ENCODE measurements at regions not wholly inside any gene's neighbourhood (a gene's known extent, or its start where the extent isn't known, plus 50 kb on each side); places are given as distances from the start of the nearest gene placed in this dataset.

- H3K9me3 ChIP-seq, result no peaks in the 10 kb centered on the region
- POLR2A ChIA-PET, result no interaction called here
- no peaks in the 10 kb centered on the region for H4K20me1 ChIP-seq (ENCODE audit: insufficient read depth)
Observed at GRCh38 chr6:169902604-169903003, 151.2 kb downstream of the ERMARD start.

GRCh38 chr6:169902070-169902469, 150.6 kb downstream of the ERMARD start:
- no peaks in the 10 kb centered on the region for H3K79me2 ChIP-seq (ENCODE audit: insufficient read depth)
- CTCF ChIA-PET, result no interaction called here
- H3K27me3 ChIP-seq (ENCODE audit: insufficient read depth), result no peaks in the 10 kb centered on the region
- DNase-seq, result no peak
- no peak overlapping the region for H3K27ac ChIP-seq (ENCODE audit: low read depth in 2 of 2, low read length in 1 of 2)
- 80% methylated on average over 2 of the region's 2 CpGs for WGBS (ENCODE audit: low lambda C conversion rate)
- H3K4me2 ChIP-seq, result no peak overlapping the region
- H3K9ac ChIP-seq, result no peak overlapping the region
- POLR2A ChIA-PET, result no interaction called here
- H3F3A ChIP-seq (replicated peaks; ENCODE audit: insufficient read depth), result no peaks in the 10 kb centered on the region
- no peak overlapping the region for H2AFZ ChIP-seq (ENCODE audit: low read depth)
- no peaks in the 10 kb centered on the region for H3K9me3 ChIP-seq
- H4K20me1 ChIP-seq (ENCODE audit: insufficient read depth), result no peaks in the 10 kb centered on the region
- H3K4me1 ChIP-seq (ENCODE audit: control insufficient read depth in 1 of 2, insufficient read depth in 2 of 2, low read depth in 1 of 2, low read length in 1 of 2), result no peaks in the 10 kb centered on the region
- no peak for TF ChIP-seq NRF1 (IDR thresholded peaks at IDR 0.05; ENCODE audit: low read depth, low read length)
- no peak for TF ChIP-seq REST (IDR thresholded peaks at IDR 0.05; ENCODE audit: low read depth, low read length)
- no peak for TF ChIP-seq FOSL2 (IDR thresholded peaks at IDR 0.05; ENCODE audit: borderline replicate concordance, low read depth)
- TF ChIP-seq USF1 (IDR thresholded peaks at IDR 0.05; ENCODE audit: borderline replicate concordance, low read depth), result no peak
- no peak for TF ChIP-seq MEF2A (IDR thresholded peaks at IDR 0.05; ENCODE audit: borderline replicate concordance, low read depth)
- TF ChIP-seq JUND (IDR thresholded peaks at IDR 0.05), result no peak
- no peak for TF ChIP-seq SMC3 (IDR thresholded peaks at IDR 0.05; ENCODE audit: low read depth, low read length)
- TF ChIP-seq CHD2 (IDR thresholded peaks at IDR 0.05; ENCODE audit: low read length, partially characterized antibody), result no peak
- no peaks in the 10 kb centered on the region for H3K9me2 ChIP-seq
- no peak overlapping the region for H3K4me3 ChIP-seq (ENCODE audit: low read depth in 2 of 2, low read length in 1 of 2)
- no peaks in the 10 kb centered on the region for H3K36me3 ChIP-seq (replicated peaks in 1 of 2; ENCODE audit: control insufficient read depth in 1 of 2, insufficient read depth in 2 of 2, low read length in 1 of 2)

More at GRCh38 chr6:169902604-169903003, 151.2 kb downstream of the ERMARD start:
- Histone ChIP-seq H3K9ac (no peak overlapping the region), H3K79me2 (ENCODE audit: insufficient read depth) (no peaks in the 10 kb centered on the region), H3K27ac (ENCODE audit: low read depth in 2 of 2, low read length in 1 of 2) (no peak overlapping the region), H3F3A (replicated peaks; ENCODE audit: insufficient read depth) (no peaks in the 10 kb centered on the region), H3K27me3 (ENCODE audit: insufficient read depth) (no peaks in the 10 kb centered on the region), H3K9me2 (no peaks in the 10 kb centered on the region), H3K4me3 (ENCODE audit: low read depth in 2 of 2, low read length in 1 of 2) (no peak overlapping the region), H3K36me3 (replicated peaks in 1 of 2; ENCODE audit: control insufficient read depth in 1 of 2, insufficient read depth in 2 of 2, low read length in 1 of 2) (no peaks in the 10 kb centered on the region), H3K4me1 (ENCODE audit: control insufficient read depth in 1 of 2, insufficient read depth in 2 of 2, low read depth in 1 of 2, low read length in 1 of 2) (no peaks in the 10 kb centered on the region), H2AFZ (ENCODE audit: low read depth) (no peak overlapping the region), H3K4me2 (no peak overlapping the region)
- CTCF ChIA-PET, result no interaction called here
- no peak for DNase-seq
- 69% methylated on average over 9 of the region's 10 CpGs for WGBS (ENCODE audit: low lambda C conversion rate)
- TF ChIP-seq RAD21 (IDR thresholded peaks at IDR 0.05; ENCODE audit: low read length) (no peak), NFIC (IDR thresholded peaks at IDR 0.05; ENCODE audit: borderline replicate concordance) (no peak), TEAD4 (IDR thresholded peaks at IDR 0.05; ENCODE audit: borderline replicate concordance, insufficient read depth) (no peak), YY1 (IDR thresholded peaks at IDR 0.05; ENCODE audit: low read depth) (no peak), IRF3 (IDR thresholded peaks at IDR 0.05; ENCODE audit: low read depth, low read length) (no peak), ZBTB33 (IDR thresholded peaks at IDR 0.05; ENCODE audit: borderline replicate concordance, low read depth) (no peak), EZH2phosphoT487 (IDR thresholded peaks at IDR 0.05; ENCODE audit: borderline replicate concordance, low read depth) (no peak), NRF1 (IDR thresholded peaks at IDR 0.05; ENCODE audit: low read depth, low read length) (no peak)

Measured in SK-N-SH (cell line).